ENCODE measurements at regions not wholly inside any gene's neighbourhood (a gene's known extent, or its start where the extent isn't known, plus 50 kb on each side); places are given as distances from the start of the nearest gene placed in this dataset.
"Not testable (repeated sequence)": the region's sequence is repeated elsewhere in the genome, so short reads cannot be mapped to it uniquely, and the experiment has no call there.

- FAIRE-seq (no peak), DNase-seq (ENCODE audit: insufficient read length) (no peak)
- TF ChIP-seq POLR2AphosphoS5 (IDR thresholded peaks at IDR 0.05; ENCODE audit: low read depth, low read length), result no peak
- no peak for TF ChIP-seq POLR2A (IDR thresholded peaks at IDR 0.05; ENCODE audit: low read depth, low read length)
- TF ChIP-seq TAF1 (IDR thresholded peaks at IDR 0.05; ENCODE audit: borderline replicate concordance, low read depth, low read length), result no peak
These were observed 1291.7 kb upstream of the MIR17HG start for GRCh38 chr13:90055760-90056159.

- not testable (repeated sequence) for FAIRE-seq; DNase-seq (ENCODE audit: insufficient read length)
These were observed 1283.3 kb upstream of the MIR17HG start for GRCh38 chr13:90064226-90064625.

GRCh38 chr13:90068658-90069057 is 1278.8 kb upstream of the MIR17HG start:
- FAIRE-seq (no peak), DNase-seq (ENCODE audit: insufficient read length) (no peak)
- TF ChIP-seq POLR2A (IDR thresholded peaks at IDR 0.05; ENCODE audit: low read depth, low read length) (no peak), POLR2AphosphoS5 (IDR thresholded peaks at IDR 0.05; ENCODE audit: low read depth, low read length) (no peak), TAF1 (IDR thresholded peaks at IDR 0.05; ENCODE audit: borderline replicate concordance, low read depth, low read length) (no peak)

GRCh38 chr13:90070362-90070761 is 1277.1 kb upstream of the MIR17HG start:
- DNase-seq (ENCODE audit: insufficient read length) (no peak), FAIRE-seq (no peak)
- no peak for TF ChIP-seq POLR2AphosphoS5 (IDR thresholded peaks at IDR 0.05; ENCODE audit: low read depth, low read length)
- no peak for TF ChIP-seq TAF1 (IDR thresholded peaks at IDR 0.05; ENCODE audit: borderline replicate concordance, low read depth, low read length)
- TF ChIP-seq POLR2A (IDR thresholded peaks at IDR 0.05; ENCODE audit: low read depth, low read length), result no peak

- no peak for DNase-seq (ENCODE audit: insufficient read length)
- no peak for TF ChIP-seq TAF1 (IDR thresholded peaks at IDR 0.05; ENCODE audit: borderline replicate concordance, low read depth, low read length)
- no peak for TF ChIP-seq POLR2A (IDR thresholded peaks at IDR 0.05; ENCODE audit: low read depth, low read length)
- no peak for TF ChIP-seq POLR2AphosphoS5 (IDR thresholded peaks at IDR 0.05; ENCODE audit: low read depth, low read length)
- FAIRE-seq, result no peak
These were observed 1276.5 kb upstream of the MIR17HG start for GRCh38 chr13:90070837-90071525.

GRCh38 chr13:90084684-90085290 is 1262.7 kb upstream of the MIR17HG start:
- DNase-seq (ENCODE audit: insufficient read length) (no peak), FAIRE-seq (no peak)
- TF ChIP-seq POLR2AphosphoS5 (IDR thresholded peaks at IDR 0.05; ENCODE audit: low read depth, low read length) (no peak), POLR2A (IDR thresholded peaks at IDR 0.05; ENCODE audit: low read depth, low read length) (no peak), TAF1 (IDR thresholded peaks at IDR 0.05; ENCODE audit: borderline replicate concordance, low read depth, low read length) (no peak)

- DNase-seq (ENCODE audit: insufficient read length), result no peak
- FAIRE-seq, result no peak
- TF ChIP-seq POLR2AphosphoS5 (IDR thresholded peaks at IDR 0.05; ENCODE audit: low read depth, low read length) (no peak), POLR2A (IDR thresholded peaks at IDR 0.05; ENCODE audit: low read depth, low read length) (no peak), TAF1 (IDR thresholded peaks at IDR 0.05; ENCODE audit: borderline replicate concordance, low read depth, low read length) (no peak)
These were observed 1258.4 kb upstream of the MIR17HG start for GRCh38 chr13:90089051-90089450.

- FAIRE-seq, result no peak
- TF ChIP-seq POLR2AphosphoS5 (IDR thresholded peaks at IDR 0.05; ENCODE audit: low read depth, low read length), result no peak
- TF ChIP-seq POLR2A (IDR thresholded peaks at IDR 0.05; ENCODE audit: low read depth, low read length), result no peak
- no peak for TF ChIP-seq TAF1 (IDR thresholded peaks at IDR 0.05; ENCODE audit: borderline replicate concordance, low read depth, low read length)
- DNase-seq (ENCODE audit: insufficient read length), result no peak
These were observed 1255.9 kb upstream of the MIR17HG start for GRCh38 chr13:90091611-90092010.

- TF ChIP-seq POLR2A (IDR thresholded peaks at IDR 0.05; ENCODE audit: low read depth, low read length), result no peak
- DNase-seq (ENCODE audit: insufficient read length) (no peak), FAIRE-seq (no peak)
These were observed 1253.1 kb upstream of the MIR17HG start for GRCh38 chr13:90094357-90094756.

GRCh38 chr13:90098577-90098976 is 1248.9 kb upstream of the MIR17HG start:
- DNase-seq (ENCODE audit: insufficient read length) (no peak), FAIRE-seq (no peak)
- no peak for TF ChIP-seq TAF1 (IDR thresholded peaks at IDR 0.05; ENCODE audit: borderline replicate concordance, low read depth, low read length)
- TF ChIP-seq POLR2A (IDR thresholded peaks at IDR 0.05; ENCODE audit: low read depth, low read length), result no peak
- no peak for TF ChIP-seq POLR2AphosphoS5 (IDR thresholded peaks at IDR 0.05; ENCODE audit: low read depth, low read length)

GRCh38 chr13:90099847-90100246 is 1247.6 kb upstream of the MIR17HG start:
- DNase-seq (ENCODE audit: insufficient read length), result no peak
- TF ChIP-seq POLR2A (IDR thresholded peaks at IDR 0.05; ENCODE audit: low read depth, low read length) (no peak), POLR2AphosphoS5 (IDR thresholded peaks at IDR 0.05; ENCODE audit: low read depth, low read length) (no peak), TAF1 (IDR thresholded peaks at IDR 0.05; ENCODE audit: borderline replicate concordance, low read depth, low read length) (no peak)
- FAIRE-seq, result no peak

GRCh38 chr13:90103099-90103784 is 1244.2 kb upstream of the MIR17HG start:
- FAIRE-seq (no peak), DNase-seq (ENCODE audit: insufficient read length) (no peak)
- TF ChIP-seq TAF1 (IDR thresholded peaks at IDR 0.05; ENCODE audit: borderline replicate concordance, low read depth, low read length) (no peak), POLR2AphosphoS5 (IDR thresholded peaks at IDR 0.05; ENCODE audit: low read depth, low read length) (no peak), POLR2A (IDR thresholded peaks at IDR 0.05; ENCODE audit: low read depth, low read length) (no peak)

Measured in GM12892 (cell line).